Calu3 (cell line): ENCODE measurements at regions not wholly inside any gene's neighbourhood (a gene's known extent, or its start where the extent isn't known, plus 50 kb on each side); places are given as distances from the start of the nearest gene placed in this dataset.
"Not testable (repeated sequence)": the region's sequence is repeated elsewhere in the genome, so short reads cannot be mapped to it uniquely, and the experiment has no call there.

Experiments used
- BruUV-seq: library from RNA; stranded (reverse); fragments of 400-500 nt; replicated peaks from 2 replicates; lab custom pipeline; 2021; lab: Mats Ljungman, UMichigan
- CTCF ChIA-PET: fragments of 300-600 bp; sonication (Branson Sonifier 250); formaldehyde crosslinking; loops from one replicate; lab custom pipeline; 2022; ENCODE audit warnings: antibody characterized with exemption; lab: Charles Lee
- DNase-seq: peaks from one replicate; pipeline ENCODE4 v3.0.0; 2022
- H3K27ac Mint-ChIP-seq: one replicate; pipeline ENCODE4 v1.8.0; 2022; ENCODE audit warnings: mixed read lengths; ENCODE audit not compliant: unreplicated experiment
- H3K27me3 Mint-ChIP-seq: one replicate; pipeline ENCODE4 v1.8.0; 2022; ENCODE audit warnings: mixed read lengths; ENCODE audit not compliant: unreplicated experiment
- H3K36me3 Mint-ChIP-seq: one replicate; pipeline ENCODE4 v1.8.0; 2022; ENCODE audit warnings: mild to moderate bottlenecking, moderate library complexity, mixed read lengths; ENCODE audit not compliant: insufficient read depth, unreplicated experiment
- H3K4me1 Mint-ChIP-seq: one replicate; pipeline ENCODE4 v1.8.0; 2022; ENCODE audit warnings: mild to moderate bottlenecking, low read depth, mixed read lengths; ENCODE audit not compliant: unreplicated experiment
- H3K4me3 Mint-ChIP-seq: one replicate; pipeline ENCODE4 v1.8.0; 2022; ENCODE audit warnings: mild to moderate bottlenecking, low read depth, moderate library complexity, mixed read lengths; ENCODE audit not compliant: unreplicated experiment
- H3K9me3 Mint-ChIP-seq: one replicate; pipeline ENCODE4 v1.8.0; 2022; ENCODE audit warnings: low read depth, mixed read lengths; ENCODE audit not compliant: unreplicated experiment
- intact Hi-C: fragments of 100-400 bp; cut with micrococcal nuclease; formaldehyde crosslinking; loops from one replicate; pipeline ENCODE4 v1.10.0; 2022; ENCODE audit not compliant: unreplicated experiment
- TF ChIP-seq, protein P1 (sequence below): fragments of 200-600 bp; IDR thresholded peaks from one replicate; pipeline ENCODE4 v1.8.0; 2022; ENCODE audit warnings: antibody characterized with exemption; ENCODE audit not compliant: unreplicated experiment

DNA sequence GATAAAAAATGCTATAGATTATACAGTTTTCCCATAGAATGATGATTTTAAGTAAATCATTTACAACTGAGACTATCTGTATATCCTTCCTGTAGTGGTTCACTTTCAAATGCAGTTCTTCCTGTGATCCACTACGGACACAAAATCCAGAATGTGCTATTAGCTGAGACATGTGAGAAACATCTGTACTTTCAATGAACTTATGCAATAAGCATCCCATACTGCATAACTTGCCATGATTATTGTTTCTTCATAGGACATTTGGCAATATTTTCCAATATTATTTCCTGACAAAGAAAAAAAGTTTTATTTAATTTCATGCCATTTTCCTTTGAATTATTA, 83.5 kb upstream of the PRDX6 start:
- TF ChIP-seq, protein P1, sequence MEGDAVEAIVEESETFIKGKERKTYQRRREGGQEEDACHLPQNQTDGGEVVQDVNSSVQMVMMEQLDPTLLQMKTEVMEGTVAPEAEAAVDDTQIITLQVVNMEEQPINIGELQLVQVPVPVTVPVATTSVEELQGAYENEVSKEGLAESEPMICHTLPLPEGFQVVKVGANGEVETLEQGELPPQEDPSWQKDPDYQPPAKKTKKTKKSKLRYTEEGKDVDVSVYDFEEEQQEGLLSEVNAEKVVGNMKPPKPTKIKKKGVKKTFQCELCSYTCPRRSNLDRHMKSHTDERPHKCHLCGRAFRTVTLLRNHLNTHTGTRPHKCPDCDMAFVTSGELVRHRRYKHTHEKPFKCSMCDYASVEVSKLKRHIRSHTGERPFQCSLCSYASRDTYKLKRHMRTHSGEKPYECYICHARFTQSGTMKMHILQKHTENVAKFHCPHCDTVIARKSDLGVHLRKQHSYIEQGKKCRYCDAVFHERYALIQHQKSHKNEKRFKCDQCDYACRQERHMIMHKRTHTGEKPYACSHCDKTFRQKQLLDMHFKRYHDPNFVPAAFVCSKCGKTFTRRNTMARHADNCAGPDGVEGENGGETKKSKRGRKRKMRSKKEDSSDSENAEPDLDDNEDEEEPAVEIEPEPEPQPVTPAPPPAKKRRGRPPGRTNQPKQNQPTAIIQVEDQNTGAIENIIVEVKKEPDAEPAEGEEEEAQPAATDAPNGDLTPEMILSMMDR, result no peak
- no peaks in the 10 kb centered on the region for H3K36me3 Mint-ChIP-seq
- DNase-seq, result no peak
- no peak overlapping the region for H3K27ac Mint-ChIP-seq
- no peak overlapping the region for H3K4me3 Mint-ChIP-seq
- BruUV-seq, result no TSS peak
- peaks cover 8% of the 10 kb centered on the region for H3K4me1 Mint-ChIP-seq
- intact Hi-C loops, result no loop called here
- H3K9me3 Mint-ChIP-seq, result no peaks in the 10 kb centered on the region
- CTCF ChIA-PET, result no interaction called here
- H3K27me3 Mint-ChIP-seq, result no peaks in the 10 kb centered on the region

DNA sequence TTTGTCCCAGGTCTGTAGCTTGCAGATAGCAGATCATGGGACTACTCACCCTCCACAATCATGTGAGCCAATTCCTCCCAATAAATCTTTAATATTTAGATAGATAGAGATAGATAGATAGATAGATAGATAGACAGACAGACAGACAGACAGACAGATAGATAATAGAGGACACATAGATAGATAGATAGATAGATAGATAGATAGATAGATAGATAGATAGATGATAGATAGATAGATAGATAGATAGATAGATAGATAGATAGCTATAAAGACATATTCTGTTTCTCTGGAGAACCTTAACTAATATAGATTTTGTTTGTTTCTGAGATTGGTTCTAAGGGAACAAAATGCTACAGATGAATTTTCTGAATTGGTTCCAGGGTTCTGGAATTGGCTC, 82.3 kb upstream of the PRDX6 start:
- not testable (repeated sequence) for H3K4me1 Mint-ChIP-seq

DNA sequence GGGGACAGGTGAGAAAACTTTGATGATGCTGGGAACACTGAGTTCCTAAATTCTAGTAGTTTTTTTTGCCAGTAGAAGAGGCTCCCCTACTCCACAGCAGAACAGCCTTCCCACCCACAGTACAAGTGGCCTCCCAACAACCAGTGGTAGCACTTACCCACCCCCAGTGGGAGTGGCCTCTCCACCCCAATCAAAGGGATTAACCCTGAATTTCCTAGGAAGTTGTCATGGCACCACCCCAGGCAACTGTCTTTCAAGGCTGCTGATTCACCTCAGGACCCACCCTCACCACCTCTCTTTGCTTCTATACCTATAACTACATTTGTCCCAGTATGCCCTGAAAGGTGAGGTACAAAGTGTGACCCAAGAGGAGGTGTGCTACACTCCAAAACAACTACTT, 81.4 kb upstream of the PRDX6 start:
- Mint-ChIP-seq H3K9me3 (no peaks in the 10 kb centered on the region), H3K4me3 (no peak overlapping the region), H3K27ac (no peak overlapping the region), H3K27me3 (no peaks in the 10 kb centered on the region), H3K4me1 (peaks cover 8% of the 10 kb centered on the region), H3K36me3 (no peaks in the 10 kb centered on the region)
- TF ChIP-seq, protein P1, result no peak
- intact Hi-C loops, result no loop called here
- CTCF ChIA-PET, result interaction anchor here (0.7 kb wide), 1 partner anchor 50 kb away, joined by 4 read pairs; no protein-coding TSS in a partner anchor
- DNase-seq, result no peak
- no TSS peak for BruUV-seq

More for the DNA sequence above, 82.3 kb upstream of the PRDX6 start:
- intact Hi-C loops, BruUV-seq, H3K36me3 Mint-ChIP-seq, H3K9me3 Mint-ChIP-seq, DNase-seq, H3K27me3 Mint-ChIP-seq, H3K27ac Mint-ChIP-seq, H3K4me3 Mint-ChIP-seq, CTCF ChIA-PET: not testable (repeated sequence)

DNA sequence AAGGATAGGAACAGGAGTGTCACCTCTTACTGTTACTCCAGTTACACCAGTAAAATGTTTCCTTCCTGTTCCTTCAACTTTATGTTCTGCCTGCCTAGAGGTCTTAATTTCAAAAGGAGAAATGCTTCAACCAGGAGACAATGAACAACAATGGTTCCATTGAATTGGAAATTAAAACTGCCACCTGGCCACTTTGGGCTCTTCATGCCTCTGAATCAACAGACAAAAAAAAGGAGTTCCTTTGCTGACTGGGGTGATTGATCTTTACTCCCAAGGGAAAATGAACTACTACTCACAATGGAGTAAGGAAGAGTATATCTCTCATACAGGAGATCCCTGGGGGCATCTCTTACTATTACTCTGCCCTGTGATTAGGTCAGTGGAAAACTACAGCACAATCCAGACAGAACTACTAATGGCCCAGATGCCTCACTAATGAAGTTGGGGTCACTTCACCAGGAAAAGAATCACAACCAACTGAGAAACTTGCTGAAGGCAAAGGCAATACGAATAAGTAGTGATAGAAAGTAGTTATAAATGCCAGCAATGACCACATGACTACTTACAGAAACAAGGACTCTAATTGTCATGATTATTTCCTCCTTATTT, 76.6 kb upstream of the PRDX6 start:
- H3K9me3 Mint-ChIP-seq, result no peaks in the 10 kb centered on the region
- TF ChIP-seq, protein P1, result no peak
- H3K27ac Mint-ChIP-seq, result no peak overlapping the region
- H3K4me1 Mint-ChIP-seq, result peaks cover under 1% of the 10 kb centered on the region
- DNase-seq, result no peak
- no peaks in the 10 kb centered on the region for H3K27me3 Mint-ChIP-seq
- H3K4me3 Mint-ChIP-seq, result no peak overlapping the region
- no TSS peak for BruUV-seq
- CTCF ChIA-PET, result no interaction called here
- intact Hi-C loops, result no loop called here
- no peaks in the 10 kb centered on the region for H3K36me3 Mint-ChIP-seq

DNA sequence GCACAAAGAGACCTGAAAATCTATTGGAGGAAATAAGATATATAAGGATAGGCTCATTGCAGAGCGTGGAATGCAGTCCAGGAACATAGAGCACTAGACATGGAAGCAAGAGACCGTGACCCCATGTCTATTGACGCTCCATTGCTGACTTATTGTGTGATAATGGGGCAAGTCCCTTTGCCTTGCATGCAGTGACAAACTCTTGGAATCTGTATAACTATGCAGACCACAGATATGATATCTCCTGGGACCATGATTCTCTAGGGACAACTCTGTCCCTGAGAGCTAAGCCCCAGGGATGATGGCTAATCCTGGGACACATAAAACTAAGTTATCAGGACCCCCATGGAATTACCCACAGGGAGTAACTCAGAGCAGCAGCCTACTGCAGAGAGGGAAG, 73.1 kb upstream of the PRDX6 start:
- BruUV-seq, result no TSS peak
- Mint-ChIP-seq H3K27me3 (no peaks in the 10 kb centered on the region), H3K27ac (no peak overlapping the region), H3K9me3 (no peaks in the 10 kb centered on the region), H3K4me1 (peaks cover 24% of the 10 kb centered on the region), H3K4me3 (no peak overlapping the region), H3K36me3 (peaks cover 8% of the 10 kb centered on the region)
- TF ChIP-seq, protein P1, result no peak
- intact Hi-C loops, result no loop called here
- CTCF ChIA-PET, result interaction anchor here (0.7 kb wide), 1 partner anchor 26 kb away, joined by 6 read pairs; no protein-coding TSS in a partner anchor
- DNase-seq, result no peak
